Astrocyte (in vitro differentiated cells and primary cell): ENCODE measurements at regions not wholly inside any gene's neighbourhood (a gene's known extent, or its start where the extent isn't known, plus 50 kb on each side); places are given as distances from the start of the nearest gene placed in this dataset.

Source experiments
- EZH2 ChIP-seq: IDR thresholded peaks from 2 replicates; pipeline ENCODE4 v1.6.1; 2012; ENCODE audit warnings: mild to moderate bottlenecking, low read length, inconsistent platforms; ENCODE audit not compliant: insufficient read depth
- TF ChIP-seq, protein P1 (sequence below): IDR thresholded peaks from 2 replicates; pipeline ENCODE4 v1.5.1; 2011; ENCODE audit warnings: low read depth, mild to moderate bottlenecking, inconsistent platforms, low read length, moderate library complexity; ENCODE audit not compliant: insufficient read depth

DNA sequence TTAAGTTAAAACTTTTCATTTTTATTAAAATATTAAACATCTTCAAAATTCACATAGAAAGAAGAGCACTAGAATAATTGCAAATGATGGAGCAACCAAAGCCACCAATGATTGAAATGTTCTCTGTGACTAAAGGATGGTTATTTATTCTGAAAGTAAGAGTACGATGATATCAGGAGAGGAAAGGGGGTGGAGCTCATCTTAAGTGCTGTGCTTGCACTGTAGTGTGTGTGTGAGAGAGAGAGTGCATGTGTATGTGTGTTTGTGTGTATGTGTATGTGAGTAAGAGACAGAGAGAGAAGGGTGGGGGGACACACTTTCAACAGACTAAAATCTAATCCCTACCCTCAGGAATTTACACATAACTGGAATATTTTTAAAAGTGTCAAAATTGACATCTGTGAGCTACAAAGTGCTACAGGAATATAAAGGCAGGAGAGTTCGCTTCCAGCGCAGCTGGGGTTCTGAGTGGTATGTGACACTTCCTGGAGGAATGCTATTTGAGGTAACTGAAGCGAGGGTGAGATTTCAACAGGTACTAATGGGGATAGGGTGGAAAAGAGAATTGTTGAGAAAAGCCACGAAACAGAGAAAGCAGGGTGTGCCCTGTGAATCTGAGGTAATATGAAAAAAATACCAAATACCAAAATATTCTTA is 57.2 kb upstream of the SMNDC1 start:
- TF ChIP-seq, protein P1, sequence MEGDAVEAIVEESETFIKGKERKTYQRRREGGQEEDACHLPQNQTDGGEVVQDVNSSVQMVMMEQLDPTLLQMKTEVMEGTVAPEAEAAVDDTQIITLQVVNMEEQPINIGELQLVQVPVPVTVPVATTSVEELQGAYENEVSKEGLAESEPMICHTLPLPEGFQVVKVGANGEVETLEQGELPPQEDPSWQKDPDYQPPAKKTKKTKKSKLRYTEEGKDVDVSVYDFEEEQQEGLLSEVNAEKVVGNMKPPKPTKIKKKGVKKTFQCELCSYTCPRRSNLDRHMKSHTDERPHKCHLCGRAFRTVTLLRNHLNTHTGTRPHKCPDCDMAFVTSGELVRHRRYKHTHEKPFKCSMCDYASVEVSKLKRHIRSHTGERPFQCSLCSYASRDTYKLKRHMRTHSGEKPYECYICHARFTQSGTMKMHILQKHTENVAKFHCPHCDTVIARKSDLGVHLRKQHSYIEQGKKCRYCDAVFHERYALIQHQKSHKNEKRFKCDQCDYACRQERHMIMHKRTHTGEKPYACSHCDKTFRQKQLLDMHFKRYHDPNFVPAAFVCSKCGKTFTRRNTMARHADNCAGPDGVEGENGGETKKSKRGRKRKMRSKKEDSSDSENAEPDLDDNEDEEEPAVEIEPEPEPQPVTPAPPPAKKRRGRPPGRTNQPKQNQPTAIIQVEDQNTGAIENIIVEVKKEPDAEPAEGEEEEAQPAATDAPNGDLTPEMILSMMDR = no peak
- TF ChIP-seq EZH2 = no peak
